Prostate gland (tissue), 2 donors: ENCODE measurements at regions not wholly inside any gene's neighbourhood (a gene's known extent, or its start where the extent isn't known, plus 50 kb on each side); places are given as distances from the start of the nearest gene placed in this dataset.

Source experiments
- POLR2A ChIP-seq: fragments of 450-650 bp; IDR thresholded peaks from one replicate; pipeline ENCODE4 v1.6.1; 2016; ENCODE audit warnings: antibody characterized with exemption, mild to moderate bottlenecking
- POLR2AphosphoS5 ChIP-seq: sonication (generic); formaldehyde crosslinking; IDR thresholded peaks from one replicate; pipeline ENCODE4 v1.6.1; 2017; ENCODE audit warnings: antibody characterized with exemption
- TF ChIP-seq, protein P1 (sequence below), 4 experiments: fragments of 200-600 bp in 2 of 4; fragments of 450-650 bp in 2 of 4; sonication (generic) in 2 of 4; IDR thresholded peaks; 1 replicate in 3 of 4; 2 replicates in 1 of 4; pipeline ENCODE4 v1.5.1; 2016 to 2019; ENCODE audit warnings: antibody characterized with exemption in 4 of 4, mild to moderate bottlenecking in 2 of 4, moderate library complexity in 2 of 4

DNA sequence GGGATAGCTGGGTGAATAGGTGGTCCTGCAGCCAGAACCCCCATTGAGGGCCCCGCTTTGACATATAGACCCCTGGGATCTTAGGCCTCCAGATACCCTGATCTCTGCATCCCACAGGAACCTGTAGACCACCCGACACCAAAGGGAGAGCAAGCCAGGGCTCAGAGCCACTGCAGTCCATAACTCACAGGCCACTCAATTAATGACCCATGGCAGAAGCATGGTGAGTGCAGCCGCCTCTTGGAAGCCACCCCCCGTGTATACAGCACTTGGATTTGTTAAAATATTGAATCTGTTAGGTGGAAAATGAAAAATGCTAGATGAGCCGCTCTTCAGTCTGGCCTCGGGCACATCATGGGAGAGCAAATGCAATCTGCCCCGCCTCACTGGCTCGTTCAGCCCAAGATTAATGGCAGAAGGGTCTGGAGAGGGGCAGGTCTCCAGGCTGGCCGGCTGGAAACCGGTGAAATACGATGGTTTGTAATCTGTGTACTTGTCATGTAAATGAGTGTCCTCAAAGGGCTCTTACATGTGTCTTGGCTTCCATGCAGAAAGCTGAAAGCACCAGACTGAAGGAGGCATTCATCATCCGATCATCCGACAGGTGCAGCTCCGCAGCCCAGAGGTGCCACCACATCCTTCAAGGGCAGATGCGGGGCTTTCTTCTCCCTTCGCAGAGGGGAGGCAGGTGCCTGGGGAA lies 111.3 kb downstream of the OLFM1 start:
- TF ChIP-seq, protein P1, sequence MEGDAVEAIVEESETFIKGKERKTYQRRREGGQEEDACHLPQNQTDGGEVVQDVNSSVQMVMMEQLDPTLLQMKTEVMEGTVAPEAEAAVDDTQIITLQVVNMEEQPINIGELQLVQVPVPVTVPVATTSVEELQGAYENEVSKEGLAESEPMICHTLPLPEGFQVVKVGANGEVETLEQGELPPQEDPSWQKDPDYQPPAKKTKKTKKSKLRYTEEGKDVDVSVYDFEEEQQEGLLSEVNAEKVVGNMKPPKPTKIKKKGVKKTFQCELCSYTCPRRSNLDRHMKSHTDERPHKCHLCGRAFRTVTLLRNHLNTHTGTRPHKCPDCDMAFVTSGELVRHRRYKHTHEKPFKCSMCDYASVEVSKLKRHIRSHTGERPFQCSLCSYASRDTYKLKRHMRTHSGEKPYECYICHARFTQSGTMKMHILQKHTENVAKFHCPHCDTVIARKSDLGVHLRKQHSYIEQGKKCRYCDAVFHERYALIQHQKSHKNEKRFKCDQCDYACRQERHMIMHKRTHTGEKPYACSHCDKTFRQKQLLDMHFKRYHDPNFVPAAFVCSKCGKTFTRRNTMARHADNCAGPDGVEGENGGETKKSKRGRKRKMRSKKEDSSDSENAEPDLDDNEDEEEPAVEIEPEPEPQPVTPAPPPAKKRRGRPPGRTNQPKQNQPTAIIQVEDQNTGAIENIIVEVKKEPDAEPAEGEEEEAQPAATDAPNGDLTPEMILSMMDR (IDR thresholded peaks at IDR 0.05): no peak
- TF ChIP-seq POLR2A (no peak), POLR2AphosphoS5 (no peak)
